Activated effector memory CD4-positive, alpha-beta T cell treated with Interleukin-2 at 50 U/mL for 16 hours (primary cell): ENCODE measurements at regions not wholly inside any gene's neighbourhood (a gene's known extent, or its start where the extent isn't known, plus 50 kb on each side); places are given as distances from the start of the nearest gene placed in this dataset.
"Not testable (repeated sequence)": the region's sequence is repeated elsewhere in the genome, so short reads cannot be mapped to it uniquely, and the experiment has no call there.

ENCODE experiments used
- DNase-seq: peaks from one replicate; pipeline ENCODE4 v3.0.0-alpha.2; 2020

DNA sequence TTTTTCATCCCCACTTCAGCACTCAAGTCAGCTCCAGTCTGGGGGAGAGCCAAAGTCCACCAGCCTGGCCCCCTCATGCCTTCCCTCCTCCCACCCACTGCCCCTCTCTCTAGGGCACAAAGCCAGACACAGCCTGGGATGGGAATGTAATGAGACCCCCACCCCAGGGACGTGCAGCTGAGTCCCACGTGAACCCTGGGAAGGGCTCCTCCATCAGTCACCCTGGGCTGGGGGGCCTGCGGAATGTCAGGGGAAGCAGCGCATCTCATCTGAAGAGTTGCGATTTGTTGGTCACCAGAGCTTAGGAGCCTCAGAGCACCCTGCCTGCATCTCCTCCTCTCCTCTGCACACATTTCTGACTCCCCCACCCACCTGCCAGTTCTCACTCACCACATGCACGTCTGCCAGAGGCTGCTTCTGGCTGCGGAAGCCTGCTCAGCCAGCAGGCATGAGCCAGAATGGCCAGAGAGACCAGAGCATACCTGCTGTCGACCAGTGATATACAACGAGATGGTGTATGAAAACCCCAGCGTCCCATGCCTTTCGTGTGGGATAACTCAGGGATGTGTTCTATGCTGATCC, 167.1 kb upstream of the TOP1 start:
- no peak for DNase-seq

DNA sequence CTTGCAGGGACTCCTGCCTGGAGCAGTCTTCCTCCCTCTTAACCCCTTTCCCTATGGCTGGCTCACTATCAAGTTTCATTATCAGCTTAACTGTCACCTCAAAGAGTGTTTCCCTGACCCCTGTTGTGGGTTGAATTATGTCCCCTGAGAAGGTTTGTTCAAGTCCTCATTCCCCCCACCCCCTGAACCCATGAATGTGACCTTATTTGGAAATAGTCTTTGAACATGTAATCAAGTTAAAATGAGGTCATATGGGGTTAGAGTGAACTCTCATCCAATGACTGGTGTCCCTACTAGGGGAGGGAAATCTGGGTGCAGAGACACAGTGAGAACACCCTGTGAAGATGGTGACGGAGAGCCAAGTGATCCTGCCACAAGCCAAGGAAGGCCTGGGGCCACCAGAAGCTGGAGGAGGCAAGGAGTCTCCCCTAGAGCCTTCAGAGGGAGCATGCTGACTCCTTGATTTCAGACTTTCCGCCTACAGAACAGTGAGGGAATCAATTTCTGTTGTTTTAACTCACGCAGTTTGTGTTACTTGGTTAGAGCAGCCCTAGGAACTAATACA, 165.2 kb upstream of the TOP1 start:
- no peak for DNase-seq

DNA sequence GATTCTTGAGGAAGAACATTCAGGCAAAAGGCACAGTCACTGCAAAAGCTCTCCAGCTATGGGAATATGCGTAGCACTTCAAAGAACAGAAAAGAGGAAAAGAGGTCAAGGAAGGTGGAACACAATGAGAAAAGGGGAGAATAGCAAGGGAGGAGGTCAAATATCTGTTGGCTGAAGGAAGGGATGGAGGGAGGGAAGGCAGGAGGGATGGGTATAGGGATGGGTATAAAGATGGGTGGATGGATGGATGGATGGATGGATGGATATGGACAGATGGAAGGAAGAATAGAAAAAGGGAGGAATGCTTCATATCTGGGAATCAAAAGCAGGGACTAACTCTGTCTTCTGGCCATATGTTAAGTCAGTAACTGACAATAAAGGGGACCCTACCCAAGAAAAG, 164.2 kb upstream of the TOP1 start:
- no peak for DNase-seq

DNA sequence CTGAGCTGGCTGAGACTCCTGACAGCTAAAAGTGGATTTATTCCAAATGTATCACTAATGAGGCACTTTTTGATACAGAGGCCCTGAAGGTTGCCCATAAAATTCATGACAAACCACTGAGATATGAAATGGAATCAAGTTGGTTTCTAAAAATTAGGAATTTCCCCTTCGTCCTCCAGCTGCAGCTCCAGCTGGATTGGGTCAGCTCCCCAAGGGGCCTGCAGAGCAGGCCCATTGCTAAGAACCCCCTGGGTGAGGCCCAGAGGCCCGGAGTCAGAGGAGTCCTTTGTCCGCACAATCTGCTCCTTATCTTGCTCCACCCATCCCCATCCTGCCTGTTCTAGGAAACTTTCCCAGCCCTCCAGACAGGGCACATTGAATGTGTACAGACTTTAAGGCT, 163.5 kb upstream of the TOP1 start:
- DNase-seq: no peak

DNA sequence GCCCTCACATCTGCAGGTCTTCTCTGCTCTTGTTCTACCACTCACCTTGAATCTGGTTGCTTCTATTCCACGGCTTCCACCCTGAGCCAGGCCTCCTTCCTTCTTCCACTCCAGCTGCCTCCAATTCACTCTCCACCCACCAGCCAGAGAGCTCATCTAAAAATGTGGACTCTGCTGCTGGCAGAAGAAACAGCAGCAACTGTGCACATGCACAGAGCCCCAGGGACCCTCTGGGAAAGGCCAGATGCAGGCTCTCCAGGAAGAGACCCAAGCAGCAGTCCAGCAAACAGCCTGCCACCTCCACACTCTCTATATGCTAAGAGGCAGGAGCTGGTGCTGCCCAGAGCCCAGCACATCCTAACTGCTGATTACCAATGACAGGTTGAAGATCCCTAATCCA, 162.6 kb upstream of the TOP1 start:
- DNase-seq: no peak

DNA sequence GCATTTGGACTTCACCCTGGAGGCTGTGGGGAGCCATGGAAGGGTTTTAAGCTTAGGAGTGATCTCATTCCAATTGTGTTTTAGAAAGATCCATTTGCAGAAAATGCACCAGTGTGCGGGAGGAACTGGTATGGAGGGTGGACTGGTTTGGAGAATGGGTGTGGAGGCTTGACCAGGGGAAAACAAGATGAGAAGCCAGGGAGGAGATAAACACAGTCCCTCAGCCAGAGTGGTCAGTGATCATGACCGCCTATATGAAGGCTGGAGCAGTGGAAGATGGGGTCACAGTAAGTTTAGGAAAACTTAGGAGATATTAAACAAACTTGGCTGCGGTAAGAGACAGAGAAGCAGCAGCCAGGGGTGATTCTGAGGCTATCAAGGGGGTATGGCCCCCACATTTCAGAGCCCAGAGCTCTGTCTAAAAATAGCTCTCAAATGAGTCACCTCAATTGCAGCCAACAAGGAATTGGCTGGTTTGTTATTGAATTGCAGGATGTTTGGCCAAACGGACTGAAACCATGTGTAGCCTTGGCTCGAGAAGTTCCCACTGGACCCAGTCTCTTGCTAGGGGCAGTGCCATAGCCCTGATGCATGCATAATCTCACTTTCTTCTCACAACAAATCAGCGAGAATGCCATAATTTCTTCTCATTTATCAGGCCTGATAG, 159.9 kb upstream of the TOP1 start:
- no peak for DNase-seq

DNA sequence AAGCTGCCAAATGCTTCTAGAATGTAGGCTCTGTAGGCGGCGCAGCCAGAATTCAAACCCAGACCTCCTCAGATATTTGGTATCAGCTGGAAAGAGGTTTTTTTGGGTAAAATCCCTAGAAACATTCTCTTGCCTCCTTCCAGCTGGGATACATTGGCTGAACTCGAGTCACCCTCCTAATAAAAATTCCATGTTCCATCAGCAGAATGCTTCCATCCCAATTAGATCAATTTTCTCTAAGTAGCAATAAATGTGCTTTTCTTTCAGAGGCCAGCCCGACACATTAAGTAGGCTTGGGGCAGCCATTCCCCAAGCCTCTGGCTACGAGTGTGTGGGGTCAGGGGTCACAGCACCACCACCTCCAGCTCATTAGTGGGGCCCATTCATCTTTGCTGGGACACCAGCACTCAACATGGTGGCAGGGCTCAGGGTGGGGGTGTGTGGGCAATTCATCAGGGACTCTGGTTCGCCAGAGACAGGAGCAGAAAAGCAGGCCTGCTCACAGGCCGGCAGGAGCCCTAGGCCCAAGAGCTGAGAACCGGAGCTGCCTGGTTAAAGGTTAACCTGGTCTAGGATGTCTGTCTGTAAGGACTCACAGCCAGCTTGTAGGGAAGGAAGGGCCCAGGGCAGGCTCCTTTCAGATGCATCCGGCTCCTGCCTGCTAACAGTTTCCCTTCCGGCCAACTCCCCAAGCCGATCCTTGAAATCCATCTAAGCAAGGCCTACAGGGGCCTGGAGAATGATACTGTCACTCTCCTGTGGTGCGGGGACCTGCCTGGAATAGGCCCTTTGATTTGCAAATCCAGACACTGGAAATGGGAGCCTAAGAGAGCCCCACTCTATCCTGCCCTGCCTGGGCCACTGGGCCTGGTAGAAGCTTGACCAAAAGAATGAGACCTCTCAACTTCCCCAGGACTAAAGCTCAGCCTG, 159.1 kb upstream of the TOP1 start:
- DNase-seq: no peak

DNA sequence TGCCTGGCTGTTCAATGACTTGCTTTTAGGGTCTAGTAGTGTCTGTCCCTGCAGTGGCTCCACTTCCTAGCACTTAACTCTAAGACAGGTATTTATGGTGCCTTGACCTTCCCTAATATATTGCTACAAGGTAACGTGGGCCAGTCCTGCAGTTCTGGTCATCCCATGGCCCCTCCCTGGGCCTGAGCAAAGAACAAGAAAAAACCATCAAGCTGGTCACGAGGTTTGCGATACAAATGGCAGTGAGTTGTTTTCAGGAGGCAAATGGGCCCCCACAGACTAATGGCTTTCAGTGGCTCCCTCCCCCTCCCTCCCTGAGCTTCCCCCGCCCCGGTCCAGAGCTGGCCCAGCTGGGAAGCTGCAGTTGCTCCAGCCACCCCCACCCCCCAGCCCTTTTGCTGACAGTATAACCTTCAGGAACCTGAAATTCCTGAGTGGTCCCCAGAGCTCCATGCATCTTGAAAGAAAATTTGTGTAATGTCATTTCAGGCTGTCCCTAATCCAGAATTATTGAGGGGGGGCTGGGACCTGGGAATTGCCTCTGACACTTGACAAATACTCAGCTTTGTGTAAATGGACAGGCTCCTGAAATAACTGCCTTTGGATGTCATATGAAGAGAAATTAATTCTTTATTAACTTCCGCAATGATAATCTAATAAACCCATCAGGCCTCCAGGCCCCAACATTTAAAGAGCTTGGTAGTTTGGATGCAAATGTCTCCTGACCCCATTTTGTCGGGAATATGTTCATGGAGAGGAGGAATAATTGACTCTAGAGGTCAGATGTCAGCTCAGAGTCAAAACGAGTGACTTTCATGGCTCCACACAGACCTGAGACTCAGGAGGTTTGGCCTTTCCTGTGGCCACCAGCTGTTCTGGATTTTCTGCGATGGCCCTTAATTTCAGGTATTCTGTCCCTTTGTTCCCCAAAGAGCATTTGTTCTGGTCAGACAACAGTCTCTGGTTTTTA, 153.2 kb upstream of the TOP1 start:
- no peak for DNase-seq

DNA sequence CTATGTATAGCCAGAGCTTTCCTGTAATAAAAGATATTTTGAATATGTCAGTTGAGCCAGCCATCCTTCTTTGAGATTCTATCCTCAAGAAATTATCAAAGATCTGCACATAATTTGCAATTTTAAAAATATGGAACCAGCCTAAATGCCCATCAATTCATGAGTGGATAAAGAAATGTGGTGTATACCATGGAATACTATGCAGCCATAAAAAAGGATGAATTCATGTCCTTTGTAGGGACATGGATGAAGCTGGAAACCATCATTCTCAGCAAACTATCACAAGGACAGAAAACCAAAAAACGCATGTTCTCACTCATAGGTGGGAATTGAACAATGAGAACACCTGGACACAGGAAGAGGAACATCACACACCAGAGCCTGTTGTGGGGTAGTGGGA, 150.5 kb upstream of the TOP1 start:
- not testable (repeated sequence) for DNase-seq

DNA sequence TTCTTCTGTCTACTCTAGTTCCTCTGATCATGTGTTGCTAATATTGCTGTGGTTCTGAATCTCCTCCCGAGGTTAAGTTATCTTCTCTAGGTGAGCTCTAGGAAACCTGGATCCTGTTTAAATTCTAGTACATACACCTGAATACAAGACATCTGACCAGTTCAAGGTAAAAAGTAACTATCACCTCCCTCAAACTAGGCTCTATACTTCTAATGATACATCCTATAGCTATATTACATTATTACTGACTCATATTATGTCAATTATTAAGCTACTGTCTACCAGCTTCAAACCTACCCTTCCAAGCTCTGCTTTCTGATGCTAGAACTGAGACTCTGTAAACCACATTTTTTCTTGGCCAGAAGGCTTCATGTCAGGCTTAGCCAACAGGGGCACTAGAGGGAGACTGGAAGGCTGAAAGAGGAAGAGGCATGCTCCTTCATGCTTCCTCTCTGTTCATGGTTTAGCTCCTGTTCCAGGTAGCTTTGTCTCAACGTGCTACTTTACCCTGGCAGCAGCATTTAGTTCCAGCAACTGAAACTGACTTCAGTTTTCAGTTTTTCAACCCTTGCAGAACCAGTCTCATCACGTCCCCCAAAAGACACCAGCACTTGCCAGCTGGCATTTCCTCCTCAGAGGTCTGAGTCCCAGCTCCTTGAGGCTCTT, 148.4 kb upstream of the TOP1 start:
- DNase-seq: no peak

DNA sequence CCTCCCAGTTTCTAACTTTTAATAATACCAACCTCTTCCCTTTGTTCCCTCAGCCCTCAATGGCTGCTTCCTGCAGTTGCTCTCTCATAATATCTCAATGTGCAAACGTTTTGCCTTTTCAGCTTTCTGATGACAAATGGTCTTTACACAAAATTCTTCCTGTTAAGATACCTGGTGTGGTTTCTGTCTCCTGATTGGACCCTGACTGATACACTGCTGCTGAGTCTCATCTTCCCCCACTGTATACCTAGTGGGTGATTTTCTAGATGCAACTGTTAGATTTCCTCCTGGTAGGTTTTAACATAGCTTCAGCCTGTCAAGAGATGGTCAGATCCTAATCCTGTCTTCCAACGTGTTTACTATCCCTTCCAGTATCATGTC, 147.9 kb upstream of the TOP1 start:
- no peak for DNase-seq

DNA sequence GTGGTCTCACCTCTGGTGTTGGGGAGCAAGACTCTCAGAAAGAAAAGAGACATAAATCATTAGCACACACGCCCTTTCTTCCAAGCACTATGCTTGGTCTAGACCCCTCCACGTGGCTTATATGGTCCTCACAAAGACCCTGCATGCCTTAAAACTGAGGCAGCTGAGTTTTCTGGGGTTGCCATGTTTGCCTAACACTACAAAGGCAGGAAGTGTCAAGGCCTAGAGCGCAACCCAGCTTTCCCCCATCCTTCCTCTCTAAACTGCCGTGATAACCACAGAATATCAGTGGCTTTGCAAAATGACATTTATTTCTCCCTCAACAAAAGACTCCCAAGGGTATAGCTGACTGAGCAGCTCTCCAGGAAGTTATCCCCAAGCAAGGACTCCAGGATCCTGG, 146.5 kb upstream of the TOP1 start:
- DNase-seq: no peak

DNA sequence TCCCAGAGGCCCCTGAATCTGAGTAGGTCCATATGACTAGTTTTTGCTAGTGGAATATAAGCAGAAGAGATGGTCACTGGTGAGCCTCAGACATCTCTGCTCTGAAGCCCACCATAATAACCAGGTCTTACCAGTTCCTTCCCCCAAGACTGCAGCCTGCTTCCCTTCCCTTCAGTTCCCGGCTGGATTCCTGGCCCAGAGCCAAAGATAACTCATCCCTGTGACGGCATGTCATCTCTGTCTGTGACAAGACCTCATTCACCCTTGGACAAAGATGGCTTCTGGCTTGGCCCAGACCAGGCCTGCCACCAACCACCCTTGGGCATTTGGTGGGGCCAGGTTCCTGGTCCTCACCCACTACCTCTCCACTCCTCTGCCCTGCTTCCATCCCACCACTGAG, 145.5 kb upstream of the TOP1 start:
- DNase-seq: no peak

DNA sequence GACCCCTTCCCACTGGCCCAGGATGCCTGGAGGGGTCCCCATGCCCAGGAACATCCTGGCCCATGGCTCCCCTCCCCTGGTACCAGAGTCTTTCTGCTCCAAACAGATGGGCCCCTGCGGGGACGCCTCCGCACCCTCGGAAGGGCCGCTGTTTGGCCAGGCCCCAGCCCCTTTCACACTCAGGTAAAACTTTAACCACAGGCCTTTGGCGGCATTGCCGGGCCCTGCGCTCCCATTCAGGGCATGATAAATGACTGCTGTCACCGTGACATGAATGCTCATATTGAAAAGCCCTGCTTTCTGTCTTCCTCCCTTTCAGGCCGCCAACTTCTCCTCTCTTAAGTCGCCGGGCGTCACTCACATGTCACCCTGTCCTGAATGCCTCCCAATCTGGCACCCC, 141.5 kb upstream of the TOP1 start:
- no peak for DNase-seq

DNA sequence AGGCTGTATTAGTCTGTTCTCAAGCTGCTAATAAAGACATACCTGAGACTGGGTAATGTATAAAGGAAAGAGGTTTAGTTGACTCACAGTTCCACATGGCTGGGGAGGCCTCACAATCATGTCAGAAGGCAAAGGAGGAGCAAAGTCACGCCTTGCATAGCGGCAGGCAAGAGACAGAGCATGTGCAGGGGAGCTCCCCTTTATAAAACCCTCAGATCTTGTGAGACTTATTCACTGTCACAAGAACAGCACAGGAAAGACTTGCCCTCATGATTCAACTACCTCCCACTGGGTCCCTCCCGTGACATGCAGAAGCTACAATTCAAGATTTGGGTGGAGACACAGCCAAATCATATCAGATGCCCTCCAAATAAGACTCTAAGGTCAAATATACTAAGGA, 139.4 kb upstream of the TOP1 start:
- not testable (repeated sequence) for DNase-seq

DNA sequence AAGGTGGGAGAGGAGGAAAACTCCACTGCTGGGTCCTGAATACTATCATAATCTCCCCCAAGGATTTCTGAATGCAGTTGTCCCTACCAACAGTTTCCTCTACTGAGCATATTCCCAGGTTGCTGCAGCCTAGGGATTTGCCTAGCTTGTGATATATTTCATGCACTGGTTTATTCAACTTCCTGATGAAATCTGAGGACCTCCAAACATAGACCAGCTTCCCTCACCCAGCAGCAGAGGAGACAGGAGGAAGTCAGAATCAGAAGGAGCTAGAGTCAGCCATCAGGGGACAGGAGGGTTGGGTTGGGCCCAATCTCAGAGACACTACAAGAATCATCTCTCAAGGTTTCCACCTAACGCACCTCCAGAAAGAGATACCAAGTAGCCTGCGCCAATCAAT, 138.4 kb upstream of the TOP1 start:
- DNase-seq: no peak

DNA sequence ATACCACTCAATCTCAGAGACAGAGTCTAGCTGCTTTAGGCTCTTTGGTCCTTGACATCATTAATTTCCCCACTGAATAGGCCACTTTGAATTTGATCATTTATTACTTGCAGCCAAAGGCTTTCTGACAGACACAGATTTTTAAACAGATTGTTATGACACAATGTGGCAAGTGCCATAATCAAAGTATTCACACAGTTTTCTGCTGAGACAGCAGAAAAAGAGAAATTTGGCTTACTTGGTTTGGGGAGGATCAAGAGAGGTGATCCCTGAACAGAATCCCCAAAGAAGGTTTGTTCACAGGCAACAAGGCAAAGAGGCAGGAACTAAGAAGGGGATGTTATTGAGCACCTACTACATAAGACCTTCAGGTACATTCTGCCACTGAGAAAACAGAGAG, 138.0 kb upstream of the TOP1 start:
- DNase-seq: no peak

DNA sequence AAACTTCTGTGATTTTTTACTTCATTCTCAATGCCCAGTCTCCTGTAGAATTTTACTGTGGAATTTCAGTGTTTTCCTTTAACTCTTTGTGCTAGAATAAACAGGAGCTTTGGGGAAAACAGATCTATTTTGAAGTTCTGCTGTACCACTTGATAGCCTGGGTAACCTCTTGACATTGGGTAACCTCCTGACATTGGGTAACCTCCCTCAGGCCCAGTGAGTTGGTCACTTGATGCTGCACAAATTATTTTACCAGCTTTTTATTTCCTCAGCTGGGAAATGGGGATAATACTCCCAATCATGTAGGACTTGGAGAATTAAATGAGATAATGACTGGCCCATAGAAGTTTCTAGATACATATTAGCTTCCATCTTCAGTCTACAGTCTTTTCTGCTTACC, 137.3 kb upstream of the TOP1 start:
- no peak for DNase-seq

DNA sequence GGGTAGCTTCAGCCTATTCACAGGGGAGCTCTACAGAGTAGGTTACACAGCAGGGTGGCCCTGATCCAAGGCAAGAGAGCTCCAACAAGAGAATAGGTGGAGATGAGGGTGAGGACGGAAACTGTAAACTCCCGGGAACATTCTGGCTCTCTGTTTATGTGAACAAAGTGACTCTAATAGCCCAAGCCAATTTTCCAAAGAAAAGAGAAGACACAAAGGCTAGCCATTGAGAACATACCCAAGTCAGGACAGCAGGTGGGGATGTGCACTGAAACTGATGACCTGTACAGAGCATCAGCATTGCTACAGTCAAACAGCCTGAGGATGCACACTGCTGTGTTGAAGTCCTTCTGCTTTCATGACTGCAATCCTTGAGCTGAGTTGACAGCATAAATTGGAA, 136.0 kb upstream of the TOP1 start:
- no peak for DNase-seq

DNA sequence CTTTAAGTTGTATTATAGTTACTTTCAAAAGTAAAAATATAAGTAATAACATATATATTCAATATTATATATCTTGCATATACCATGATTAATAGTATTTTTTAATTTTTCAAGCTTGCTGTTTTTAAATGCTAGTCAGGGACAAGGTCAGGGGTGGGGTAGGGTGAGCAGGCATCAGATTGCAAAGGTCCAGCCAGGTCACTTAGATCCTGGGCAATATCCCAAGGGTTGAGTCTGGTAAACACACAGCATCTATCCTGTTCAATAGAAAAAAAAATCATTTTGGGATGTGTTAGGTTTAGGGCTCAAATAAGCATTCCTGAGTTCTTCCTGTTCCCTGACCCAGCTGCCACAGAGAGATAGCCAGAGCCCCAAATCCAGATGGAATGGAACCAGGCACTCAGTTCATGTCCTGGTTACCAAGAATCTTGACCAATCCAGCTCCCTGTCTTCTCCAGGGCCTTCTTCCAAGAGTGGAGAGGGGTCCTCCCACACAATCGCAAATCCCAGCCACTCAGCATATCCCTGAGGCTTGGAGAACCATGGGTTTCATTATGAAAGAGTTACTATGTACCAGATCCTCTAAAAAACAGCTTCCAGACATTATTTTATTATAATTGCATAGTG, 134.9 kb upstream of the TOP1 start:
- DNase-seq: no peak

DNA sequence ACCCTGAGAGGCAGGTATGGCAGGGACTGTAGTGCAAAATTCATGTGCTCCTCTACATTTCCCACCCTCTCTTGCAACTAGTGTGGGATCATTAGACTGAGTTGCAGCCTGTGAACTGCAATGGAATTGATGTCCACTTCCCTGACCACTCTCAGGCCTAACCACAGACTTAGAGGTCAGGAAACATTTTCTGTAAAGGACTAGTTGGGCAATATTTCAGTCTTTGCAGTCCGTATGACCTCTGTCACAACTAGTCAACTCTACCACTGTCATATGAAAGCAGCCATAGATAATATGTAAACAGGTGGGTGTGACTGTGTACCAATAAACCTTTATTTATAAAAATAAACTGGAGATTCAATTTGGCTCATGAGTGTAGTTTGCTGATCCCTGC, 134.4 kb upstream of the TOP1 start:
- DNase-seq: no peak

DNA sequence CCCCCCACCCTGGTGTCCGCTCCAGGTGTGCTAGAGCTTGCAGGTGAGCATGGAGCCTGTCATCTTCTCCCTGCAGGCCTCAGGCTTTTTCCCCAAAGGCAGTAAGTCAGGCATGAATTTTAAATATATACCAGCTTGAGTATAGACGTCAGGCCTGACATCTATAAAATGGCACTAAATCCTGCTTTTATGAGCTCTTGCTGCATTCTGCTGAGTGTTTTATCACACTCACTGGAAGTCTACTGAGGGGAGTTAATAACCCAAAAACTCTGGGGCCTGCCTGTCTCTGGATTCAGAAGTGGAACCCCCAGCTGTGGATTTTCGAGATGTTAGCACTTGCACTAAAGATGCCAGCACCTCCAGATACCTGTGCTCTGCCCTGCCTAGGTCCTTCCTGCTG, 133.4 kb upstream of the TOP1 start:
- DNase-seq: no peak
